Right ventricle myocardium superior (tissue), 1 donor: ENCODE measurements at regions not wholly inside any gene's neighbourhood (a gene's known extent, or its start where the extent isn't known, plus 50 kb on each side); places are given as distances from the start of the nearest gene placed in this dataset.
"Not testable (repeated sequence)": the region's sequence is repeated elsewhere in the genome, so short reads cannot be mapped to it uniquely, and the experiment has no call there.

Experiments
- ATAC-seq: fragments of 200-7000 bp; cut with Tn5 transposase; one replicate; pipeline ENCODE4 v1.9.1; 2020; ENCODE audit warnings: mild to moderate bottlenecking; ENCODE audit not compliant: poor library complexity
- DNase-seq: peaks from one replicate; pipeline ENCODE4 v3.0.0-alpha.2; 2020
- intact Hi-C: fragments of 100-400 bp; cut with DNase I; formaldehyde crosslinking; loops from one replicate; pipeline ENCODE4 v1.11.2; 2022
- donor health status: DM: no; HTN: yes; CAD: no; lungs with severe emphysema.

GRCh38 chr7:97357459-97357858, 240.0 kb downstream of the SDHAF3 start:
- intact Hi-C loops: no loop called here
- DNase-seq (no peak), ATAC-seq (no peak)

GRCh38 chr7:97372882-97373281, 255.4 kb downstream of the SDHAF3 start:
- DNase-seq (no peak), ATAC-seq (no peak)
- intact Hi-C loops: no loop called here

- intact Hi-C loops: no loop called here
- no peak for DNase-seq
- ATAC-seq: no peak
Measured at GRCh38 chr7:97373736-97374135, 256.2 kb downstream of the SDHAF3 start.

DNA sequence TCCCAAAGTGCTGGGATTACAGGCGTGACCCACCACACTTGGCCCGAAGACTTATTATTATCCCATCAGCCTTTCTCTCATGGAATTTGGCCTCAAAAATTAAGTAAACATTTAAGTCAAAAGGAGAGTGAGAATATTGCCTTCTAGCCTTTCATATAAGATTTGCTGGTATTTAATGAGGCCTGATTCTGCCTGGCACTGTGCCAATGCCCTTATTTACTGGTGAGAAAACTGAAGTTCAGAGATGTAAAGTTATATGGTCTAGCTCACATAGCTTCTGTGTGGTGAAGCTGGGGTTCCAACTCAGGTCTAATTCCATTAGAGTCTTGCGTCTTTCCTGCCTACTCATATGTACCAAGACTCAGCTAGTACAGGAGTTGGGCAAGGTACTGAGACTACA, 260.2 kb downstream of the SDHAF3 start:
- intact Hi-C loops: no loop called here
- DNase-seq (no peak), ATAC-seq (no peak)

DNA sequence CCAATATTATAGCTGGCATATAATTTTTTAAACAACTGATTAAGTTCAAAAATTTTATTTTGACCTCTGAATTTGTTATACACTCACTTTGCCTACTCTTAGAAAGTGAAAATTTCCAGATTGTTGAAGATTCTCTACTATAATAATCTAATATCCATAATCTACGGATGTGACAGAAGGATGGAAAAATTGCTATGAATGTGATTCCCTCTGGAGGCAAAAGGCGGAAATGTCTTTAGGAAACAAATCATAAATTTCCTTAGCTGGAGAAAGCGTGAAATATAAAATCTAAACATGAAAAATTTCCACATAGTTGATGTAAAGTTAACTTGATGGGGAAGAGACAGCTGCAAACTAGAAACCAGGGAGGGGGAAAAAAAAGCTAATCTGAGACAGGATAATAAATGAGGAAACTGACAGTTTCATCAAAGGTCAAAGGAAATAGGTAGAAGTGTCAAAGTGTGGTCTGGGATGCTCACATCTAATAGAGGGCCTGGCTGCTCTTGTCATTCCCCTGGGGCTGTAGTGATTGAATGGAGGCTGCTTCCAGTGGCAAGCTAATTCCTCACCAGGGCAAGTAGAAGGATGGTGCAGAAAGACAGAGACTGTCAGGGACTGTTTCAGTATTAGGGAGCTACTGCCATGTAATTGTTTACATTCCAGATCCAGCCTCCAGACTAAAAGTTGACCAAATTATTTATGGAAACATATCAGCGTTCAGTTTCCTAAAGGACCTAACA, 264.5 kb downstream of the SDHAF3 start:
- no peak for ATAC-seq

DNA sequence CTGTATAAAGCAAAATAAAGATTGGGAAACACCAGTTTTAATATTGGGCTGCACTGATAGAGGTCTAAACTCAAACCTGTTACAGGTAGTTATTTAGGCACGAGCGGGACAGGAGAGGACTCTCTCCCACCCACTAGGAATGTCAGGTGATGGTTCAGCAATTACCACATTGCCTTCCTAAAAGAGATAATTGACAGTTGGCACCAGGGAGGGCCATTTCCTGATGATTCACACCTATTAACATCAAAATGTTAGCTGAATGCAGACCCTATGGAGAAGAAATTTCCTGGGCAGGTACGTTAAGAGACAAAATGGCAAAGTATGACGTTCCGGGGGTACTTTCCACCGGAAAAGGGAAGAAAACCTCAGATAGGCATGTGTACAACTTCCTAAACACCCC, 272.6 kb downstream of the SDHAF3 start:
- DNase-seq (no peak), ATAC-seq (no peak)
- intact Hi-C loops: no loop called here

More for the DNA sequence above, 264.5 kb downstream of the SDHAF3 start:
- intact Hi-C loops: no loop called here
- no peak for DNase-seq

GRCh38 chr7:97390915-97391593, 273.6 kb downstream of the SDHAF3 start:
- intact Hi-C loops: no loop called here
- no peak for ATAC-seq

GRCh38 chr7:97401398-97401797, 283.9 kb downstream of the SDHAF3 start:
- intact Hi-C loops: no loop called here
- ATAC-seq: no peak
- no peak for DNase-seq

More at GRCh38 chr7:97390915-97391593, 273.6 kb downstream of the SDHAF3 start:
- no peak for DNase-seq

DNA sequence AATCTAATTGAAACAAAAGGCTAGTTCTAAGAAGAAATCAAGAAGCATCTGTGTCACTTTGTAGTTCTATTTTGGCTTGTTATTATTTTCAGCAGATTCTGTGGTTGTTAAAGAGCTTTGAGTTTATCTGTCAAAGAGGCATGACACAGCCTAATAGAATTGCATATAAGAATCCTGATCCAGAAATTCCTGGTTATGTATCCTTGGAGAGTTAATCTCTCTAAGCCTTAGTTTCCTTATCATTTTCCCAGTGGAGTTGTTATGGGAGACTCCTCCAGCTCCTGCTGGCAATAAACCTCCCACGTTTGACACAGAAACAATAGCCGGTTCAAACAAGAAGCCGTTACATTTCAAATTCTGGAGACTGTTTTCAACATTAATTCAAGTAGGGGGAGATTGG, 288.3 kb downstream of the SDHAF3 start:
- ATAC-seq: no peak
- intact Hi-C loops: no loop called here

DNA sequence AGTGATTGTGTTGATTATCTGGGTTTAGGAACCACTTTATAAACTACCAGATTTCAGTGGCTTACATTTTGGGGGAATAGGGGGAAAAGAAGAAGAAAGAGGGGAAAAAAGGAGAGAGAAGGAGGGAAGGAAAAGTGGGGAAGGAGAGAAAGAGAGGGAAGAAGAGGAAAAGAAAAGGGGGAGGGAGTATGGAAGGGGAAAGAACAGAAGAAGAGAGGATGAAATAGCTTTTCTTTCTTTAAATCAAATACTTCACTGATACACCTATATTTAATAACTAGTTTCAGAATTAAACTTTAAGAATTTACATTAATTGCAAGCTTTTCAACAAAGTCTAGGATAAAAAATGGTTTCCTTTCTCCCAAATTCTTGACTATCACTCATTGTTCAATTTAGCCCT, 289.6 kb downstream of the SDHAF3 start:
- no peak for DNase-seq
- intact Hi-C loops: no loop called here
- ATAC-seq: no peak

More for the DNA sequence above, 288.3 kb downstream of the SDHAF3 start:
- DNase-seq: no peak

- no peak for DNase-seq
Measured at GRCh38 chr7:97409346-97409745, 291.8 kb downstream of the SDHAF3 start.

DNA sequence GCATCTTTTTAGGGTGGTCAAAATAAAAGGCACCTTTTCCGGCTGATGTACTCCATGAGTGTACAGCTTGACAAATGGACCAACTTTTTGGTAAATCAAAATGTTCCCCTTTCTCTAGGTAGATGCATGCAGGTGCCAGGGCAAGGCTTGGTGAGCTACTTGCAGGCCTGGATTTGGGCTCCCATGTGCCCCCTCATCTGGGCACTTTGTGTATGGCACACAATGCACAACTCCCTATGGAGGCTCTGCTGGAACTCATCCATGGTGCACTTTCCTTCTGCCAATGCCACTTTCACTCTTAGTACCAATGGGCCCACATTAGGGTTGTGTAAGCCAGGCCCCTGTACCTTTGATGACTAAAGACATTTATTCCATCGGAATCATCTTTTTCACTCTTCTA, 300.8 kb downstream of the SDHAF3 start:
- no peak for ATAC-seq
- intact Hi-C loops: no loop called here
- no peak for DNase-seq

More at GRCh38 chr7:97409346-97409745, 291.8 kb downstream of the SDHAF3 start:
- ATAC-seq: no peak
- intact Hi-C loops: no loop called here

- DNase-seq (no peak), ATAC-seq (no peak)
- intact Hi-C loops: no loop called here
Measured at GRCh38 chr7:97419898-97420297, 302.4 kb downstream of the SDHAF3 start.

DNA sequence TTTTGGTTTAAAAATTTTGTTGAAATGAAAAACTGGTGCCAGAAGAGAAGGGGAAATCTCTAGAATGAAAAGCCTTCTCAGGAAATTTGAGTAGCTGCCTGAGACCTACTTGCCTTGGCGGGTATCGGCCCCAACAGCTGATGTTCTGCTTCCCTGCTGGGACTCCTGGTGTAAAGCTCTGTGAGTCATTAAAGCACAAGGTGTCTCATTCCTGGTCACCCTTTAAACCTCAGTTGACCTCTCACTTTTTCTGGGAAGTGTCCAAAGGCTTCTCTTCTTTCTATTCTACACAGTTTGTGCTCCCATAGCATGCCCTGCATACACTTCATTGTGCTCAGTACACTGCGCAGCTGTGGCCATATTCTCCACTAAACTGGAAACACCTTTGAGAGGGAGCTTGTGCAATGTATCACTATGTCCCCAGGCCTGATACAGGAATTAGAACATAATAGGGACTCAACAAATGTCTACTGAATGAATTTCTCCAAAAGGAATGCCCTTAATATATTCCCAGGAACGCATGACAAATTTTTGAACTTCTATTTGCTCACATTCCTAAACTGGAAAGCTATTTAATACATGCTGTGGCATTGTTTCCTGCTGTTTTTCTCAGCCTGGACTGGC, 303.9 kb downstream of the SDHAF3 start:
- intact Hi-C loops: no loop called here
- ATAC-seq (no peak), DNase-seq (no peak)

DNA sequence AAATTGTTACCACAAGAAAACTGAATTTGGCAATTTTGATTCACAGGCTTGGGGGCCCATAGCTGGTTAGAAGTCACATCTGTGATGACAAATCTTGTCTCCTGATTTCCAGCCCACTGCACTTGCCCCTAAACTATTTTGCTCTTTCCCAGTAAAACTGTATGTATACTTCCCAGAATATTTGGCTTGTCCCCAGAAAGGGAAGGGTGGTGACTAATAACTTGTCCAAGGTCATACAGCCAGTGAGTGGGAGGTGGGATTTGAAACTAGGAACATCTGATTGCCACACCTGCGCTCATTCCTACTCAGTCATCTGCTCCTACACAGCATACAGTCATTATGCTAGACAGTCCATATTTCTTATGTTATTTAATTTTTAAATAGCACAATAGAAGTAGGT, 304.5 kb downstream of the SDHAF3 start:
- DNase-seq: no peak
- intact Hi-C loops: no loop called here

DNA sequence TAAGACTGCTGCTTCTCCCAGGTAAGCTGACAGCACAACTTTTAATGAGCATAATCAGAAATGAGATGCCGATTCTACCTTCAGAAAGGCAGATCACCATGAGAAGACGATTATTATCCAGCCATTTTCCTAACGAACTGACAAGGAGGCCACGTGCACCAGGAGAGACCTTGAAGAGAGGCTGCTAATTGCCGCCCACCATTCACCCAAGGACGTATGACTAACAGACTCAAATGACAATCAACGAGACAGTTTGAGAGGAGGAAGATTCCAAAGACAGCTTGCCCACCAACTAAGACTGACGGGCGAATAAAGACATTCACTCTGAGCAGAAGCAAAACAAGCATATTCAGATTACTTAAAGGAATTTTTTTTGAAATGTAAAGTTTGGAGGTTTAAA, 301.9 kb upstream of the TAC1 start:
- ATAC-seq: no peak
- intact Hi-C loops: no loop called here

More for the DNA sequence above, 304.5 kb downstream of the SDHAF3 start:
- ATAC-seq: no peak

GRCh38 chr7:97439637-97440214, 292.2 kb upstream of the TAC1 start:
- DNase-seq (no peak), ATAC-seq (no peak)
- intact Hi-C loops: no loop called here

More for the DNA sequence above, 301.9 kb upstream of the TAC1 start:
- DNase-seq: no peak

GRCh38 chr7:97446361-97446760, 285.5 kb upstream of the TAC1 start:
- intact Hi-C loops: no loop called here
- no peak for DNase-seq
- ATAC-seq: no peak

DNA sequence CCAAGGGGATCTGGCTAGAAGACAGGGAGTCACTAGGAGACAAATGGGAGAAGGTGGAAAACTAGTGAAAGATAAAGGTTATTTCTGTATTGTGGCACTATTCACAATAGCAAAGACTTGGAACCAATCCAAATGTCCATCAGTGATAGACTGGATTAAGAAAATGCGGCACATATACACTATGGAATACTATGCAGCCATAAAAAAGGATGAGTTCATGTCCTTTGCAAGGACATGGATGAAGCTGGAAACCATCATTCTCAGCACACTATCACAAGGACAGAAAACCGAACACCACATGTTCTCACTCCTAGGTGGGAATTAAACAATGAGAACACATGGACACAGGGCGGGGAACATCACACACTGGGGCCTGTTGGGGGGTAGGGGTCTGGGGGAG, 282.4 kb upstream of the TAC1 start:
- intact Hi-C loops: not testable (repeated sequence)

DNA sequence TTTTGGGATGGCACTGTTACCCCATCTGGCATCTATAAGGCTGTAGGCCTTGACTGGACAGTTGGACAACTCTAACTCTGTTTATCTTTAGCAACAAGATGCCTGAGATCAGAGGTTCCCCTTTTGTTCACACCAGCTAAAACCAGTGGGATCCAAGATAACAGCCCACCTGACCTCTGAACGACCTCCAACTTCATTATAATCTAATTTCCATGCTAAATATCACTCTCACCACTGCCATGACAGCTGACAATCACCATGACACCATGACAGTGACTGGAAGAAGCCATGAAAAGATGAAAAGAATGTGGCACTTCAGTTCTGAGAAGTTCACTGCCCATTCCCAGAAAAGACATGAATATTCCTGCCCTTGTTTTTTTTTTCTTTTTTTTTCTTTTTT, 281.4 kb upstream of the TAC1 start:
- DNase-seq (no peak), ATAC-seq (no peak)
- intact Hi-C loops: no loop called here

More for the DNA sequence above, 282.4 kb upstream of the TAC1 start:
- ATAC-seq, DNase-seq: not testable (repeated sequence)
